ENCODE measurements at regions not wholly inside any gene's neighbourhood (a gene's known extent, or its start where the extent isn't known, plus 50 kb on each side); places are given as distances from the start of the nearest gene placed in this dataset.

DNA sequence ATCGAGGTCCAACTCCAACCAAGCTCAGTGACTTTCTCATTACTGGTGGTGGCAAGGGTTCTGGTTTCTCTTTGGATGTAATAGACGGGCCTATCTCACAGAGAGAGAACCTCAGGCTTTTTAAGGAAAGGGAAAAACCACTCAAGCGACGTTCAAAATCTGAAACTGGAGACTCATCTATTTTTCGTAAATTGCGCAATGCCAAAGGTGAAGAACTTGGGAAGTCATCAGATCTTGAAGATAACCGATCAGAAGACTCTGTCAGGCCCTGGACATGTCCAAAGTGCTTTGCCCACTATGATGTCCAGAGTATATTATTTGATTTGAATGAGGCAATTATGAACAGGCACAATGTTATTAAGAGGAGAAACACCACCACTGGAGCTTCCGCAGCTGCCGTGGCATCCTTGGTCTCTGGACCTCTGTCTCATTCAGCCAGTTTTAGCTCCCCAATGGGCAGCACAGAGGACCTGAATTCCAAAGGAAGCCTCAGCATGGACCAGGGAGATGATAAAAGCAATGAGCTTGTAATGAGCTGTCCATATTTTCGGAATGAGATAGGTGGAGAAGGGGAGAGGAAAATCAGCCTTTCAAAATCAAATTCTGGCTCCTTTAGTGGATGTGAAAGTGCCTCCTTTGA lies 343.5 kb upstream of the RGS6 start:
- DNase-seq: no peak

DNA sequence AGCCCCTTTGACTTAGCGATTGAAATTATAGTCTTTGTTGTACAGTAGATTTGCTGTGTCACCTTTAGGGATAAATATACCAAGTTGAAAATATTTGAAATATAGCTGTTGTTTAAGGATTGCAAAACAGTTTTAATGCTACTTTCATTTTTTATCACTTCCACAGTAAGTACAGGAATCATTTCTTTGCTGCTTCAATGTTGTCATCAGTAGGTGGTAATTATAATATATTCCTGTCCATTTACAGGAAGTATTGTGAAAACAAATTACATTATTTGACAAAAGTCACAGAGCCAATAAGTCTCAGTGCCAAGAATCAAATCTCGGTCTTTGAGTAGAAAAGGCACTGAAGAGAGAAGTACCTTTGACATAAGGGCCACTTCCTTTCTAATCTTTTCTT lies 342.6 kb upstream of the RGS6 start:
- DNase-seq: no peak

DNA sequence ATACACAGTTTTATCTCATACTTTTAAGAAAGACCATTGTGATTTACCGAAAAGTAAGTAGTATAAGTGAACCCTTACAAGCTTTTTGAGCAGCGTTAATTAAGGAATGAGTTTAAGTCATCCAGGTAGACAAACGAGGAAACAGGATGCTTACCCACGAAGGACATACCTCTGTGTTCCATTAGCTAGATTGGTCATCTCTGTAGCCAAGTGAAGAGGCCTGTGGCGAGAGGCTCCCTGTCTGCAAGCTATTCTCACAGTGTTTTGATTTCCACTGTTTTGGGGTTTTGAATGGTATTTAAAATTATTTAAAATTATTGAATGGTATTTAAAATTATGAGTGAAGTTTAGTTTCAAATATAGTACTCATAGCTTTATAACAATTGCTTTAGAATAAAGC lies 342.1 kb upstream of the RGS6 start:
- no peak for DNase-seq

DNA sequence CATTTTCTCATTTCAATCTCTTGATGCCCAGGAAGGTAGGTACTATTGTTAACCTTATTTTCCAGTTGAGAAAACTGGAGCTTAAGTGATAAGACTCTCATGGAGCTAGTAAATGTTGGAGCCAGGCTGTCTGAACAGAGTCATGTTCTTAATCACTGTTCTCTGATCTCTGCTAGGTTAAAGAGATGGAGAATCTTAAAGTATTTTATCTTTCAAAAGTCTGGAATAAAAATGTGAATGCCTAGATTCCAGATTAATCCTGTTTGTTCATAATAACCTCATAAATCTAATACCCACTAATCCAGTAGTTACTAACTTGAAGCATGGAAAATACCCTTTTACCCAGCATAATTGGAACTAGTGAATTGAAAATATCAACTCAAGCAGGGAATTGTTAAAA lies 341.0 kb upstream of the RGS6 start:
- no peak for DNase-seq

DNA sequence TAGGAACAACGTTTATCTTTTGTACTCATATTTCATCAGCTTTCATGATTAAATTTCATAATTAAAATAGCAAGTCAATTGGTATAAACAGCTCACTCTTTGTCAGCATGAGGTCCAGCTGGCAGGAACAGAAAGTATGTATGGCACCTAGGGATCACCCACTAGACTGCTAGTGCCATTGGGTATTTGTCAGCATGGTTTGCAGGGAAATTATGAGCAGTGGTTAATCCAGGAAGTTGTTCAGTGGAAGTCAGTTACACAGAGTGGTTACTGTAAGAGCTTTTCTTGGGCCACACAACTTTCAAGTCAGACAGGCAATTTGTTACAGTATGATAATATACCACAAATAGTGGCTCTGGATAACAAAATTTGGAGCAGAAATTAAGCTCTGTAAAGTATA lies 340.3 kb upstream of the RGS6 start:
- peak; percentile 57 for DNase-seq

DNA sequence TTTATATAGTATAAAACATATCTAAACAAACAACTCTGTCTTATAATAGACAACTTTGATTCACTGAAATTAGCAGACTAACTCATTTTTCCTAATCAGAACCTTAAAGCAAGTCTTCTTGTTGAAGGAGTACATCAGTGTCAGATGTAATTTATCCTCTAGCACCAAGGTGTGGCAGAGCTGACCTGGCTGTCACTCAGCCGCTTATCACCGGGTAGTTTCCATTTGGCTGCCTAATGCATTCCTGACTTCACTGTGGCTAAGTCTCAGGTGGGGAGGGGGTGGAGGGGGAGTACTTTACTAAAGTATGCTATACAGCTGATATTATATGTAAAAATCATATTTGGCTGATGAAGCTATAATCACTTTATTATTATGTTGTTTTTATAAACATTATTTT lies 339.9 kb upstream of the RGS6 start:
- DNase-seq: peak; percentile 12

DNA sequence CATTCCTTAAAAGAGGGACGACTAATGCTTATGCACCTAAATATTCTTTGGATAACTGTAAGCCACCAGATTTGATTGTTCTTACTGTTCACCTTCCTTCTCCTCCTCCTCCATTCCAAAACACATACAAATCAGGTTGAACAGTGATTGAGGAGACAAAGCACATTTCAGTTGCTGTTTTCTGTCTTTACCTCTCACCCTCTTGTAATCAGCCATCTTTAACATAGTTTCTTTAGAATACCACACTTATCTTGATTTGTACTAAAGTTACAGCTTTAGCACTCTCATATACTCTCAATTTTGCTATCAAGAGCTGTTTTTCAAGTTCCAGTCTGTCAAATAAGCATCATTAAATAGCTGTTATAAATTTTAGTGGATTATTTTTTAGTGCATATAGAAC lies 338.3 kb upstream of the RGS6 start:
- DNase-seq: no peak

DNA sequence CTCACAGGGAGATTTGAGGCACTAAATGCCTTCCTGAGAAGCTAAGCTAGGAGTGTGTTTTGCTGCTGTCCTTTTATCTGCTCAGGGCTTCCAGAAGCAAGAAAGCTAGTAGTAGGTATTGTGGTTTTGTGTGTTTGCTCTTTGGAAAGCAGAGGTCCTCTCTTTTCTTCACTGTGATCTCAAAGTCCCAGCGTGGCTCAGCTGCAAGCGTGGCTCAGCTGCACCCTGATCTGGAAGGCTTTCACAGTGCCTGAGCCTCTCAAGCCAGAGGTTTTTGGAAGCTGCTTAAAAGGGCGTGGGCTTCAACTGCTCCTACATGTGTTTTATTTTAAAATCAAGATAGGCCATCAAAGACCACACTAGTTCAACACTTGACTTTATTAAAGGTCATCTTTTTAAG lies 337.4 kb upstream of the RGS6 start:
- DNase-seq: peak; percentile 54

DNA sequence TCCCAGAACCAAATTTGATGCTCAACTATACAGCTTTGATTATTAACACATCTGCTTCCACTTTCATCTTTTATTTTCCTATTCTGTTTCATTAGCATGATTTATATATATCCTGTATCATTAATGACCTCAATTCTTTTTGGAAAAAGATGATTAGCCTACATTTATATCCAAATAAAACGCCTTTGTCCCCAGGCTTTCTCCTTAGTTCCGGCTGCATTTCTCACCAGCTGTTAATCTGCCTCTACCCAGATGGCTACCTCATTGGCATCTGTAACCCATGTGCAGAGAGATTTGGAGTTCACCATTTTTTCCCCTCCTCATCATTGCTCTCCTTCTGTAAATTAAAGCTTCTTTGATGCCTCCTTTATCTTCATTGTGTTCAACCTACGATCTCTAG lies 336.8 kb upstream of the RGS6 start:
- no peak for DNase-seq

DNA sequence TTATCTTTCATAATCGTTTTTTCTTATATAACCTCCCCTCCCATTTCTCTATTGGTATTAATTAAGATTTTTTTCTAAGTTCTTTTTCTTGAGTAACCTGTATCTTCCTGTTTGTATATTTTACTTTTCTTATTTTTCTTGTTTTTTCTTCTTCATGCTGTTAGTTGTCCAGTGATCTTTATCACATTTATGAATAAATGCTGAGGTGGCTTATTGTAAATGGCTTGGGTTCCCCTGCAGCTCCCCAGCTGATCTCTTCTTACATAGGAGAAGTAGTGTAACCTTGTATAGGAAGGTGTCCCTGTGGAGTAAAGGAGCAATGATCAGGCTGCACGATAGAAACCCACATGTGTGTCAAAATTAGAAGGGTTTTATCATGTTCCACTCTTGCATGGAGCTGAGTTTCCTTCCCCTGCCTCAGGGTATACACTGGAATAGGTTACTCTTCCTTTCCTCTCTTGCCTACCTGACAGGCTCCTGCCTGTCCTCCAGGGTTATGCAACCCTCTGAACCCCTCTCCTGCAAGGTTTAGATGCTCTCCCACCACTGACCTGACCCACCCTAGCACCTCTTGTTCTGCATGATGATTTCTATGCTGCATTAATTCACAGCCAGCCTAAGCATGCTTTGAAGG lies 334.8 kb upstream of the RGS6 start:
- no peak for DNase-seq

DNA sequence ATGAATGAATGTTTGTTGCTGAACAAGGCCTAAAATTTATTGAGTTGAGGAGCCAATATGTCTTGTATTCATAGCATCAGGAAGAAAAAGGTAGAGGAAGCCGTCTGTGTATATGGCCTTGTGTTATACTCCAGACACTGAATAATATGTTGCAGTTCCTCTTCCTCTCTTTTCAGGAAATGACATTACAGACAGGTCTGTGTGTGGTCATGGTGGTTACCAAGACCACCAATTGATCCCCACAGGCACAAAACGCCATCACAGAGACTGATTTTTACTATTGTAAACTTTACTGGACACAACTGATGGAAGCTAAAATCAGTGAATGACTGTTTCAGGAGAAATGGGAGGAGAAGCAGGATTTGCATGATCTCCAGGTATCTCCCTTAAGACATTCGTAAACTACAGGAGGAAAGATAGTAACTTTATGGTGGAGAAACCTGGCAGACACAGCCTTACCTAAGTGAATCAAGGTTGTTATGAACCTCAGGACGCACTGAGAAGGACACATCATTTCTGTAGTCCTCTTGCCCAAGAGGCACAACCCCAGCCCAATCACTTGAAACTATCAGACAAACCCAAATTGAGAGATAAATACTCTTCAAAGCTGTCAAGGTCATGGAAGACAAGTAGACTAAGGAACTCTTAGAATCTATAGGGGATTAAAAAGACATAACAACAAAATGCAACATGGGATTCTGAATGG lies 334.1 kb upstream of the RGS6 start:
- peak; percentile 29 for DNase-seq

DNA sequence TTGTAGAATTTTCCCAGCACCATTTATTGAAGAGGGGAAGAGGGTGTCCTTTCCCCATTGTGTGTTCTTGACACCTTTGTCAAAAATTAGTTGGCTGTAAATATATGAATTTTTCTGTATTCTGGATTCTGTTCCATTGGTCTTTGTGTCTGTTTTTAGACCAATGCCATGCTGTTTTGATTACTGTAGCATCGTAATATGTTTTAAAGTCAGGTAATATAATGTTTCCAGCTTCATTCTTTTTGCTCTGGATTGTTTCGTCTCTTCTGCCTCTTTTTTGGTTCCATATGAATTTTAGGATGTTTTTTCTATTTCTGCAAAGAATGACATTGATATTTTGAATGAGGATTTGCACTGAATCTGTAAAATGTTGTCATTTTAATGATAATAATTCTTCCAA lies 331.9 kb upstream of the RGS6 start:
- no peak for DNase-seq

DNA sequence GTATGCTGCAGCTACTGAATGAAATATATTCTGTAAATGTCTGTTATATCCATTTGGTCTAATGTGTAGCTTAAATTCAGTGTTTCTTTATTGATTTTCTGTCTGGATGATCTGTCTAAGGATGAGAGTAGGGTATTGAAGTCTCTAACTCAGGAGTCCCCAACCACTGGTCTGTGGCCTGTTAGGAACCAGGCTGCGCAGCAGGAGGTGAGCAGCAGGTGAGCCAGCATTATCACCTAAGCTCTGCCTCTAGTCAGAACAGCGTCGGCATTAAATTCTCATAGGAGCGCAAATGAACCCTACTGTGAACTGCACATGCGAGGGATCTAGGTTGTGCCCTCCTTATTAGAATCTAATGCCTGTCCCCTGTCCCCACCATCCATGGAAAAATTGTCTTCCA lies 329.7 kb upstream of the RGS6 start:
- no peak for DNase-seq

DNA sequence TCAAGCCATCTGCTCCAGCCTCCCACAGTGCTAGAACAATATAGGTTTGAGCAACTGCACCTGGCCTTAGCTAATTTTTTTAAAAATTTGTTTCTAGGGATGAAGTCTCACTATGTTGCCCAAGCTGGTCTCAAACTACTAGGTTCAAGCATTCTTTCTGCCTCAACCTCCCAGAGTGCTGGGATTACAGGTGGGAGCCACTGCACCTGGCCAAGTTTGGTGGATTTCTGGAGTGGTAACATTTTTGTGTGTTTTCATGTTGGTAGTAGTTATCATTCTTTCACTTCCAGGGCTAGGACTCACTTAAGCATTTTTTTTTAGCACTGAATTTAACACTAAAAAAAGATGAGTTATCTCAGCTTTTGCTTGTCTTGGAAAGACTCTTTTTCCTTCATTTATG lies 328.0 kb upstream of the RGS6 start:
- no peak for DNase-seq

DNA sequence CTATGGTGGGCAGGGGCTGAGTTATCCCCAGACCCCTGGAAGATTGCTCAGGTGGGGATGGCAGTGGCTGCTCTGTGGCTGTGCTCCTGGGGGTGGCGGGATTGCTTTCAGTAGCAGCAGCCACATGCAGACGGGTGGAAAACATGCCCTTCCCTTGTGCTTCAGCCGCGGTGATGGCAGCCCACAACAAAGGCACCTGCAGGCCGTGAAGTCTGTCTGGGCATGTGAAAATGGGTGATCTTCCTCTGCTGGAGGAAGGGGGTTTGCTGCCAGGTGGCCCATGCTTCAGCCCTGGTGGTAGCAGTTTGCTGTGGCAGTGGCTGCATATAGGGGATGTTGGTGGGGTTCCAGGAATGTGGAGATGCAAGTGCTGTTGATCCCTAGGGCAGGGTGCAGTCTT lies 326.2 kb upstream of the RGS6 start:
- DNase-seq: no peak

DNA sequence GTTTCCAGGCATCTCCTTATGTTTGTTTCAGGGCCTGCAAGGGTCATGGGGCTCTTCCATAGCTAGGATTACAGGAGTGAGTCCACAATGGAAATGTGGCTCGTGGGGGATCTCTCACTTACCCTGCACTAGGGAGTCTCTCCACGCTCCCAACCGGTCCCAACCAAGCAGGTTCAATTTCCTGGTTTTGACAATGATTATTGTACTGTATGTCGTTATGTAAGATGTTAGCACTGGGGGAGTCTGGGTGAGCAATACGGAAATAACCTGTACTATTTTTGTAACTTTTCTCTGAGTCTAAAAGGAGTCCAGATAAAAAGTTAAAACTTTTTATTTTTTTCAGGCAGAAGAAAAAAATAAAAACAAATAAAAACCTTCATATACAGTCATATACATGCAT lies 325.7 kb upstream of the RGS6 start:
- DNase-seq: no peak

DNA sequence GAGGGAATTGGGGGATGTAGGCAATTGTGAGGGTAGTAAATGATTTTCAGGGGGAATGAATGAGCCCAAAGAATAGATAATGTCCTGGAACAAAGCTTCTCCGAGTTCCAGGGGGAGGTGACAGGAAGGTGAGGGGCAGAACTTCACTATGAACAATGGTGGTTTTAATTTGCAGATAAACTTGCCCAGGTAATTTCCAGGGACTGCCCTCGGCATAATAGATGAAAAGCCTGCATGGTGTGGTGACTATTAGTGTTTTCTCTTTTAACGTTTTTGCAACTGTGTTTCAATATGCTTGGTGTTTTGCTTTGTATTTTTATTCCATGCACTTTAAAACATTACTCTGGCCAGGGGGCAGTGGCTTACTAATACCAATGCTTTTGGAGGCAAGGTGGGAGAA lies 325.2 kb upstream of the RGS6 start:
- DNase-seq: no peak

DNA sequence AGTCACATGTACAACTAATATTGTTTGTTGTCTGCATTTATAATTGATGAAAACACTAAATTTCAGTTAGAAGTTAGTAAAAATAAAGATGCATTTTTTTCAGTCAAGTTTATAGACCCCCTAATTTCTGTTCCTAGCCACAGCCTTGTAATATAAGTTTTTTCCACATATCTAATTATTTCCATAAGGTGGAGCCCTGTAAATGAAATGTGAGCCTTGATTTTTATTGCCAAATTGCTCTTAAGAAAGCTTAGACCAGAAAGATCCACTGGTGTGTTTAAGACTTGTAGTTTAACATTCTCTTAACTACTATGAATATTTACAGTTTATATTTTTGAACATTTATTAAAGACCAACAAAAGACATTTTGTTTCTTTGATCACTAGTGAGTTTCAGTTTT lies 322.1 kb upstream of the RGS6 start:
- no peak for DNase-seq

DNA sequence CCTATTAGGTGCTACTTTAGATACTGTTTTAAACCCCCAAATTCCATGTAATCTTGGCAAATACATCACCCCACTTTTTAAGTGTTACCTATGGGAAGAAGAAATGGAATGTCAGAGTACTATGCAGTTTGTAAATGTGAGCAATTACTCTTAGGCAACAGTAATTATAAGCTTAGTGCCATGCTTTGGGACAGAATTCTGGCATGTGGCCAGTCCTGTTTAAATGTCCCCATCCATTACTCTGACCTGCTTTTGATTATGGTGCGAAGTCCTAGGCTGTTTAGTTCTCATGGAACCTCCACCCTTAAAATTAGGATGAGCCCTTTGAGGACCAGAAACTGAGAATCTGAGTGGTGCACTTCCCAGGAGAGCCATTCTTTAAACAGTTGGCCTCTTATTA lies 321.4 kb upstream of the RGS6 start:
- no peak for DNase-seq

DNA sequence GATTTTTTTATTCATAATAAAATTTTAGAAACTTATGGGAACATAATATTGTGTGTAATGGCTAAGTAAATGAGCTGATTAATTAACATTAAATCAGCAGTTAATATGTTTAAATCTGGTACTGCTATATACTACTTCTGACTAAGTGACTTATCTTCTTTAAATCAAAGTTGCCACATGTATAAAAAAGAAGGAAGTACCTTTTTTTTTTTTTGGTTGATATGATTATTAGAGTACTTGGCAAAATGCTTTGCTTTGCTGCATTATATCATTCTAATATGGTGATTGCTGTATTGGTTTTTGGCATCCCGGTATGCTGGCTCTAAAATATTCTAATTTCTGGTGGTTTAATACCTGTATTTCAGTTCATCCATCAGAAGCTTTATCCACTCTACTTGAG lies 319.1 kb upstream of the RGS6 start:
- DNase-seq: peak; percentile 46

DNA sequence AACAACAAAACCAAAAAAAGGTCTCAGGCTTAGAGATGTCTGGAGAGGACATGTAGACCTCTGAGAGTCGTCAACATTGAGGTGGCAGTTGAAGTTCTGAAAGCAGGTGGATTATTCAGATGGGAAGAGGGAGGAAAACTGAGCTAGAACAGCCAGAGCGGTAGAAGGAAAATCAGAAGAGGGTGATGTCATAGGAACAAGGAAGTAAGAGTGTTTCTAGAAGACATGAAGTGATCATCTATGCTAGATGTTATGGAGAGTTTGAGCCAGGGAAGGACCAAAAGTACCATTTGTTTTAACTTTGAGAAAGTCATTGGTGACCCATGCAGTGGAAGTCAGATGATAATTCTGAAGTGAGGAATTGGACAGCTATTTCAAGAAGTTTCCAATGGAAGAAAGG lies 316.2 kb upstream of the RGS6 start:
- no peak for DNase-seq

DNA sequence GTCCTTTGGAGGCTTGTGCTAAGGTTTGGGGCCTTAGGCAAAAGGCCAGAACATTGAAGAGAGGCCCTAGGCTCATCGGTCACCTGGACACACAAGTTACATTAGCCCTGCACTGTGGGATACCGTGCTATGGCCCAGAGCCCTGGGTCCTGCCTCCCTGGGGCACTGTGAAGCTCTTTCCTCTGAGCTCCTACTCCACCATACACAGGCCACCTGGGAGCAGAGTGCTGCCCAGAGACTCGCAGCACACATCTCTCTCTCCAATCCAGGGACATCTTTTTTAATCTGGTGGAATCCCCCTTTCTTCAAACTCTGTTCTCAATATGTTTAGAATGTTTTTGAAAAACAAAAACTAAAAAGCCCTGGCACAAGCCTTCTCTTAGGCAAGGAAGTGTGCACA lies 314.2 kb upstream of the RGS6 start:
- no peak for DNase-seq

DNA sequence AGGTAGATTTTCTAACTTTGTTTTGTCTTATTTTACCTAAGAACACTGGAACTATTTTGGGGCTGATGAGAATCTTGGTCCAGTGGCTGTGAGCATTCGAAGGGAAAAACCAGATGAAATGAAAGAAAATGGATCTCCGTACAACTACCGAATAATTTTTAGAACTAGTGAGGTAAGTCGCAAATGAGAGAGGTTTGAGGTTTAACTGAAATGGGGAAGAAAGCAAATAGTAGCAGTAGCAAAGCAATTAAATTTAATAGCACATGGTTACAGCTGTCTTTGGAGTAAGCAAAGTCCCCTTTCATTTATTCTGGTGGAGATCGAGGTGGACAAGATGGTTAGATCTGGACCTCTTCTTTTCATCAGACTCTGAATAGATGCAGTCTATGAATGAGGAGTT lies 313.5 kb upstream of the RGS6 start:
- DNase-seq: no peak

DNA sequence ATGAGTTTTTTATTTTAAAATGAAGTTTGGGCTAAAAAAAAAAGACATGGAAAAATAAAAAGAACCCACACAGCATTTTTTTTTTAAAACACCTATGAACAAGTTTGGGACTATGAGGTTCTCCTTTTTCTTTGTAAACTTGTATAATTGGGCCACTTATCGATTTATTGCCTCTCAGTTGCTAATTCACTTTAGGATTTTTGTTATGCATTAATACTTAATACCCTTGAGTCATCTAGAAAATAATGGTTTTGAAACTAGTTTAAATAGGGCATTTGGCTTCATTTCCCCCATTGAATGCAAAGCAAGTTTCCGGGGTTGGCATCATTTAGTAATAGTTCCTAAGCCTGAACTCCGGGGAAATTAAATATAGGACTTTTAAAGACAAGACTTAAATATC lies 312.8 kb upstream of the RGS6 start:
- no peak for DNase-seq

DNA sequence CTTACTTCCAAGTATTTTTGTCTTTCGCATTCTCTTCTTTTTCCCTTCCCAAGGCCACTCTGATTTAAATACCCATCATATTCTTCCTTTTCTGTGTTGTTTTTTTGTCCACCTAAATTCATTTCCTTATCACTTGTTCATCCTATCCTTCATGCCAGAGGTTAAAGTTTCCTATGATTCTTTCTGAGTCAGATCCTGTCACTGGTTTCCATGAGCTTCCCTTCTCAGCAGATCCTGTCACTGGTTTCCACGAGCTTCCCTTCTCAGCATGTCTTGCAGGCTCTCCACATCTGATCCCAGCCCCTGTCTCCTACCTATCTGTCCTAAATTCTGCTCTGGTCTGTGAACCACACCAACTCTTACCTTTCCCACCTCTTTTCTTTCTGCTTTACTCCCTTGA lies 311.8 kb upstream of the RGS6 start:
- DNase-seq: no peak

Data from hematopoietic multipotent progenitor cell treated with erythropoietin and hydrocortisone succinate and interleukin-3 and kit ligand, for 6 days (in vitro differentiated cells).